B cell (primary cell): ENCODE measurements at regions not wholly inside any gene's neighbourhood (a gene's known extent, or its start where the extent isn't known, plus 50 kb on each side); places are given as distances from the start of the nearest gene placed in this dataset.

ENCODE experiments used
- EZH2 ChIP-seq: IDR thresholded peaks from 2 replicates; pipeline ENCODE4 v1.6.1; 2012; ENCODE audit warnings: borderline replicate concordance, low read depth, mild to moderate bottlenecking, moderate library complexity, low read length; ENCODE audit not compliant: insufficient read depth, poor library complexity, severe bottlenecking
- TF ChIP-seq, protein P1 (sequence below): fragments of 200-600 bp; IDR thresholded peaks from one replicate; pipeline ENCODE4 v1.8.0; 2022; ENCODE audit warnings: antibody characterized with exemption, mild to moderate bottlenecking

DNA sequence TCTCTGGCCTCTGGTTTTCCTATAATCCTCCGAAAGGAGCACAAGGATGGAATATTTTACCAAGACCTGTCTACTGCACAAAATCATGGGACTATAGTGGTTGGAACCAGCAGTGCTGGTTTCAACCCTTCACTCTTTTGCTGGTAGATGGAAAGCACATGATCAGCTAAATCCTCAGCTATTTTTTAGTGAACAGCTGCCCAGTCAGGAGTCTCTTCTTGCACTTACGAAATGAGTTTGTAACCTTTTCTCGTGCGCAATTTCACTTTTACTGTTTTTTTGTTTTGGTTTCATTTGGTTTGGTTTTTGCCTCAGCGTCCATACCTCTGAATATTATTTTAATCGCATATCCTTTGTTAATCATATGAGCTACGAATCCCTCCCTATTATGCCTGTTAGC, 418.5 kb upstream of the CPEB2 start:
- TF ChIP-seq, protein P1, sequence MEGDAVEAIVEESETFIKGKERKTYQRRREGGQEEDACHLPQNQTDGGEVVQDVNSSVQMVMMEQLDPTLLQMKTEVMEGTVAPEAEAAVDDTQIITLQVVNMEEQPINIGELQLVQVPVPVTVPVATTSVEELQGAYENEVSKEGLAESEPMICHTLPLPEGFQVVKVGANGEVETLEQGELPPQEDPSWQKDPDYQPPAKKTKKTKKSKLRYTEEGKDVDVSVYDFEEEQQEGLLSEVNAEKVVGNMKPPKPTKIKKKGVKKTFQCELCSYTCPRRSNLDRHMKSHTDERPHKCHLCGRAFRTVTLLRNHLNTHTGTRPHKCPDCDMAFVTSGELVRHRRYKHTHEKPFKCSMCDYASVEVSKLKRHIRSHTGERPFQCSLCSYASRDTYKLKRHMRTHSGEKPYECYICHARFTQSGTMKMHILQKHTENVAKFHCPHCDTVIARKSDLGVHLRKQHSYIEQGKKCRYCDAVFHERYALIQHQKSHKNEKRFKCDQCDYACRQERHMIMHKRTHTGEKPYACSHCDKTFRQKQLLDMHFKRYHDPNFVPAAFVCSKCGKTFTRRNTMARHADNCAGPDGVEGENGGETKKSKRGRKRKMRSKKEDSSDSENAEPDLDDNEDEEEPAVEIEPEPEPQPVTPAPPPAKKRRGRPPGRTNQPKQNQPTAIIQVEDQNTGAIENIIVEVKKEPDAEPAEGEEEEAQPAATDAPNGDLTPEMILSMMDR, result no peak
- no peak for TF ChIP-seq EZH2
